Fibroblast of skin of right quadriceps (primary cell): ENCODE measurements at regions not wholly inside any gene's neighbourhood (a gene's known extent, or its start where the extent isn't known, plus 50 kb on each side); places are given as distances from the start of the nearest gene placed in this dataset.

Source experiments
- DNase-seq: peaks from one replicate; pipeline ENCODE4 v3.0.0-alpha.2; 2013

GRCh38 chr5:39494534-39494933 lies 69.8 kb upstream of the DAB2 start:
- DNase-seq: no peak

GRCh38 chr5:39494107-39494510 lies 69.3 kb upstream of the DAB2 start:
- peak; percentile 68 for DNase-seq

- no peak for DNase-seq
Measured at GRCh38 chr5:39491210-39491609, 66.4 kb upstream of the DAB2 start.

- no peak for DNase-seq
Measured at GRCh38 chr5:39489263-39489662, 64.5 kb upstream of the DAB2 start.

- DNase-seq: no peak
Measured at GRCh38 chr5:39486790-39487189, 62.0 kb upstream of the DAB2 start.

GRCh38 chr5:39486361-39486760 lies 61.6 kb upstream of the DAB2 start:
- DNase-seq: no peak

GRCh38 chr5:39485079-39485478 lies 60.3 kb upstream of the DAB2 start:
- peak; percentile 53 for DNase-seq

- no peak for DNase-seq
Measured at GRCh38 chr5:39484673-39485072, 59.9 kb upstream of the DAB2 start.

- no peak for DNase-seq
Measured at GRCh38 chr5:39482098-39482497, 57.3 kb upstream of the DAB2 start.

GRCh38 chr5:39479537-39479936 lies 54.8 kb upstream of the DAB2 start:
- no peak for DNase-seq

GRCh38 chr5:39478863-39479262 lies 54.1 kb upstream of the DAB2 start:
- DNase-seq: no peak

GRCh38 chr5:39476843-39477220 lies 52.1 kb upstream of the DAB2 start:
- DNase-seq: peak; percentile 63

- peak; percentile 94 for DNase-seq
Measured at GRCh38 chr5:39475881-39476842, 51.4 kb upstream of the DAB2 start.

- DNase-seq: no peak
Measured at GRCh38 chr5:39475159-39475571, 50.4 kb upstream of the DAB2 start.
